Panc1 (cell line): ENCODE measurements at regions not wholly inside any gene's neighbourhood (a gene's known extent, or its start where the extent isn't known, plus 50 kb on each side); places are given as distances from the start of the nearest gene placed in this dataset.

Experiments used
- CTCF ChIP-seq: fragments of 450-650 bp; IDR thresholded peaks from 2 replicates; pipeline ENCODE4 v1.5.1; 2017; ENCODE audit warnings: mild to moderate bottlenecking
- POLR2AphosphoS5 ChIP-seq: IDR thresholded peaks from 2 replicates; pipeline ENCODE4 v1.6.1; 2012; ENCODE audit warnings: mild to moderate bottlenecking, low read depth, low read length, moderate library complexity
- REST ChIP-seq, 2 experiments: IDR thresholded peaks; 2 replicates each; pipeline ENCODE4 v1.6.1; 2011 to 2012; ENCODE audit warnings: low read depth in 2 of 2, control low read depth in 1 of 2, low read length in 1 of 2, mild to moderate bottlenecking in 1 of 2, moderate library complexity in 1 of 2; ENCODE audit not compliant: insufficient read depth in 1 of 2
- TCF7L2 ChIP-seq: IDR thresholded peaks from 2 replicates; pipeline ENCODE4 v1.6.1; 2011; ENCODE audit warnings: mild to moderate bottlenecking, low read depth, low read length, inconsistent platforms

GRCh38 chr3:22421589-22421988 is 670.6 kb upstream of the ZNF385D start:
- TF ChIP-seq REST (IDR thresholded peaks at IDR 0.05; ENCODE audit: insufficient read depth in 1 of 2, low read depth in 2 of 2, low read length in 1 of 2) (no peak), CTCF (no peak), POLR2AphosphoS5 (no peak), TCF7L2 (no peak)
